ENCODE measurements at regions not wholly inside any gene's neighbourhood (a gene's known extent, or its start where the extent isn't known, plus 50 kb on each side); places are given as distances from the start of the nearest gene placed in this dataset.

GRCh38 chr17:72033334-72033733 is 87.5 kb upstream of the SOX9 start:
- TF ChIP-seq CTCF (IDR thresholded peaks at IDR 0.05) (no peak), POLR2AphosphoS5 (IDR thresholded peaks at IDR 0.05; ENCODE audit: insufficient read depth in 1 of 2, low read depth in 1 of 2) (no peak)

All from vagina (tissue), 2 donors.